ENCODE measurements at regions not wholly inside any gene's neighbourhood (a gene's known extent, or its start where the extent isn't known, plus 50 kb on each side); places are given as distances from the start of the nearest gene placed in this dataset.

DNA sequence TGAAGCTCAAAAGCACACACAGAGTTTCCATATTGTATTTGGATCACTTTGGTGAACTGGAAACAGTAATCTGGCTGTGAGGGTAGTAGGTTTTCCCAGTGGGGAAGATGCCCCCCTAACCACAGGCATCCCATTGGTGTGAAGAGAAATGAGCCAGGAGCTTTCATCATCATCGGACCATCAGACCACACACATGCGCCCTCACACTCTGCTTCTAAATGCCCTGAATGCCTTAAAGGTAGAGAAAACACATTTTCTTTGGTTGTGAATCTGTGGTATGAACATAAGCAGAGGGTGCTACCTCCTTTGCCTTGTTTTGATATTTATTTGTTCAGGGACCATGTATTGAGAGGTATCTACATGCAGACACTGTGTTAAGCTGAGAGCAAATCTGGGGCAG, 79.0 kb upstream of the DNAH14 start:
- no peak for DNase-seq

DNA sequence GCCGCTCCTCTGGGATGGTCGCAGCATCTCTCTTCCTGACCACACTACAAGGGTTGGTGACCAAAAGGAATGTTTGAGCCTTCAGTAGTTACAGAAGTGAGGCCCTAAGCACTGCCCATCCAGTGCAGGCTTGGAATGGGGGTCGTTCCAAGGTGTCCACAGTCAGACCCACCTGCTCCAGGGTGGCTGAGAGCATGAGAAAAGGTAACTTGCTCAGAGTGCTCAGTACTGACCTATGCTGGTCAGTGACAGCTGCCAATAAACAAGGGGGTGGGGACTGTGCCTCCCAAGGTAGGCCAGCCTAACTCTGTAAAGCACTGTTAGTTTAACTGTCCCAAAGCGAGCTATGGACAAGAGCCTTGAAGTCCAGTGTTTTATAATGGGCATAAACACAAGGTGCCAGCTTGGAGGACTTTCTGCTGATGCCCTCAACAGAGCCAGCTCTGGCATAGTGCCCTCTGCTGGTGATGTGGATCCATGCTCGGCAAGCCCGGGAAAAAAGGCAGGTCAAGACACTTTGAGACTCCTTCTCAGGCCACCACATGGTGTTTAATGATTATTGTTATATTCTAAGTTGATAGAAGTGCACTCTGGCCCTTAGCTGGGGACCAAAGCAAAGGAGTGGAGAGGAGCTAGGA, 78.1 kb upstream of the DNAH14 start:
- peak; percentile 10 for DNase-seq

DNA sequence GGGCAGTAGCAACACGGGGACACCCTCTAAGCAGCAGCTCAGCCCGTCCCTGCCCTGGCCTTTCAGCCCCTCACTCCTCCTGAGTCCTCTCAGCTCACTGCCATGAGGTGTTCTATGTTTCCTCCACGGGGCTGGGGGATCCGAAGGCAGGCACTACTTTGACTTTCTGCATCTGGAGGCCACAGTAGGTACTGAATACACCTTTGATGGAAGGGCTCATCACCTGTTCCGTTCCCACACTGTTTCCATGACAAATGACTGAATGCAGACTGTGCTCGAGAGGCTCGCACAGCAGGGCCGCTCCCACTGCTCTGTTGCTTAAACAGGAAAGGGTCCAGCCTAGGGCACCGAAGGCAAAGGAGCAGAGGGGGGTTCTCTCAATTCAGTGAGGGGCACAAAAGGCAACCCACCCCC, 77.6 kb upstream of the DNAH14 start:
- no peak for DNase-seq

DNA sequence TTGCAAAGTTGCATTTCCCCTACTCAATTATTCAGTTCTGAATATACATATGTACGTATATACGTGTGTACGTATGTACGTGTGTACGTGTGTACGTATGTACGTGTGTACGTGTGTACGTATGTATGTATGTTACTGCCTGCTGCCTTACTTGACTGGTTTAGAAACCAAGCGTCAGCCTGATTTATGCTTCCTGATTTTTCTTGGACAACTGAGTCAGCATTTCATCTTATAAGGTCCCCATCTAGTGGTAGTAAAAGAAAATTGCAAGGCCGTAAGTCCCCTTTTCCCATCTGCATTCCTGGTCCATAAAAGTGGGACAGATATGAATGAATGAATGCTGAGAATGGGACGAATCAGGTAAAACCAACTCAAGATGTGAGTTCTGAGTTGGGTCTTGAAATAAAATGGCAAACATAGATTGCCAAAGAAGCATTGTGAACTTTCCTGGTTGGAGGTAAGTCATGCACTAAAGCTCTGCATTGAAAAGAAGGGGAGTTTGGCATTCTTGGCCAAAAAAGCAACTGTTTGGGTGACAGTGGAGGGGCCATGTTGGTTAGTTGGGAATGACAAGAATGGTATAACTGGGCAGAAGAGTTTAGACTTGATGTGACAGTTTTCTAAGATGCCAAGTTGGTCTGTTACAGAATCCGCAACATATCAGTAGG, 76.4 kb upstream of the DNAH14 start:
- DNase-seq, result peak; percentile 34

DNA sequence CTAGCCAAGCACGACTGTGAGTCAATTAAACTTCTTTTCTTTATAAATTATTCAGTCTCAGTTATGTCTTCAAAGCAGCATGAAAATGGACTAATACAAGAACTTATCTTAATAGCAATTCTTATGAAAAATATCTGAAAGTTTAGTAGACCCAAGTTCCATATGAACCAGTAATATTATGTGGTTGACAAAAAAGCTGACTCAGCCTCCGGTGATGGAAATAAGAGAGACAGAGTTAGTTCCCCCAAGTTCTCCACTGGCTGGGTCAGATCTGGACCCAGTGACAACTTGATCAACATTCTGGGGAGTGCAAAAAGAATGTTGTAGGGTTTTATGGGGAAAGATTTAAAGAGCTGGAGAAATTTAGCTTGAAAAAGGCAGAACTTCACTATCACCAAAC, 72.5 kb upstream of the DNAH14 start:
- DNase-seq, result no peak

DNA sequence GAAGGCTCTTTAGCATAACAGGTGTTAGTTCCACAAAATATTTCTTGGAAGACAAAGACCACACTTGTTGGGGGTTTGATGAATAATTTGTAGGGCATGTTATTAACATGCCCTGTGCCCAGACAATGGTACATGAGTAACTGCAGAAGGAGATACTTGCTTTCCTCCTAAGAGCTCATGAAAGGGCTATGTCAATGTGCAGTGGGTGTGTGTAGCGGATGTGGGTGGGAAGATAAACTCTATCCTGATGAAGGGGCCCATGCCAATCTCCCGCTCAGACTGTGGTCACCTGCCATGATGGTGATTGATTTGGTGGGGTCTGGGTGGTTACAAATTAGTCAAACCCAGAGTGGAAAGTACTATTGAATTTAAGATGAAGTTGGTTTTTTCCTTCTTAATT, 69.8 kb upstream of the DNAH14 start:
- peak; percentile 9 for DNase-seq

DNA sequence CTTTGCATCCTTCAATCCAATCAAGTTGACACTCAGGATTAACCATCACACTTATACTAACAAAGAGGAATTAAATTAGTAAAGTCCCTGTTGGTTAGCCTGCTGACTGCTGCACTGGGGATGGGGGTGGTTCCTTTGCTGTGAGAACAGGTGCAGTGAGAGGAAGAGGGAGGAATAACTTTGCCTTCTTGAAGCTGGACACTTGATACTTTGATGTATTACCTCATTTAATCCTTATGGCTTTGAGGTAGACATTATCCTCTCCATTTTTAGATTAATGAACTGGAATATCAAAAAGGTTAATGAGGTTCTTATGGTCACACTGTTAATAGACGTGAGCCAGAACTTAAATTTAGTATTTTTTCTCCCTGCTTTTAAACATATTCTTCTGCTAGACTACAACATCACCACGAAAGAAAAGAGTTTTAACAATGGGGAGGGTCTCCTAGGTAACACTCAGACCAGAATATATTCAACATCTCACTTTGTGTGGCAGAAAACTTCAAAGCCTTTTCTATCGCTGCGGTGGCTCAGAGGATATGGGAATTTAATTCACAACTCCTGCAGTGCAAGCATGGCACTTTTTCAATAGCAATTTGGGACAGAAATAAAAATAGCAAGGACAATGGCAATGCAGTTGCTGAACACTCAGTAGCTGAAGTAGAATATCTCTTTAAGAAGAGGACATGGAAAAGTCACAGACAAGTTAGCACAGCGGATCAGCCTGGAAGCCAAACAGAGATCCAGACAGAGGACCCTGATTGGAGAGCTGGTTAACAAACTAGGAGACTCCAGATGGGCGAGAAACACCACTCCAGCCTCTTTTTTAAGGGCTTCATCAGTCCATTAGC, 68.8 kb upstream of the DNAH14 start:
- no peak for DNase-seq

DNA sequence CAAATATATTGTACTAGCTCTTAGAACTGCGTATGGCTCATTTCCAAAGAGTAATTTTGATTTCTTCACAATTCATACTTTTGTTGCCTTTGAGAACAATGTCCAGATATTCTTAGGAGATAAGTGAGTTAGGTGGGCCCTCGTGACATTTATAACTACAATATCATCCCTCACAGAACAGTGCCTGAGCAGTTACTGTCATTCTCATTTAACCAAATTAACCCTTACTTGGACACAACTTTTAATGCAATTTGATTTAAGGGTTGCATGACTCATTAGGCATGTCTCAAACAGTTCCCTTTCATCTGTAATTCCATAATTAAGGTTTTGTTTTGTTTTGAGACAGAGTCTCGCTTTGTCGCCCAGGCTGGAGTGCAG, 68.1 kb upstream of the DNAH14 start:
- no peak for DNase-seq

DNA sequence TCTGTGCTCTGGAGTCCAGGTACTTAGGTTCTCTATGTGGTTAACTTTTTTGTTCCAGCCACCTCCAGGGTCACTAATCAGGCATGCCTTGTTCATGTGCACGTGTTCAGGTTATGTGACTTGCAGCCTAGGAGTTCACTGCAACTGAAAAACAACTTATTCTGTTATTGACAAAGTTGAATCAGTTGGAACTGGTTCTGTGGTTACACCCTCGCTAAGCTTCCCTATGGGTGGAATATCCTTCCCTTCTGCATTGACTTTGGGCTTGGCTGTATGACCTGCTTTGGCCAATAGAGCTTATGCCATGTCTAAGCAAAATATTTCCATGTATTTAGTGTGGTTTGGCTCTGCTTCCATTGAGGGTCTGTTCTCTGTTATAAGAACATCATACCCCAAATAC, 66.0 kb upstream of the DNAH14 start:
- DNase-seq, result no peak

DNA sequence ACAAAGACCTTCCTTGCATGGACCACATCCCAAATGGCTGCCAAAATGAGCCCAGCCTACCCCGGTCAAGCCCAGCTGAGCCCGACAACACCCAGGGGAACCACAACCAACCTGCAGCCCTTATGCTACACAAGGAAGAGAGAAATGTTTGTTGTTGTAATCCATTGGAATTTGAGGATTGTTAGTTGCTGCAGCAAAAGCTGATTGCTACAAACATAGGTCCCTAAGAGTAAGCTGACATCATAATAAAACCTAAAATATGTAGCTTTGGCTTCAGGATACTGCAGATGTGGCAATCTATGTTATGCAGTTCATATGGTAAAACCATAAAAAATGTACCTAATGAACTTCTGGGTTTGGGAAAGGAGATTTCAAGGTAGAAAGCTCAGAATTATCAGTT, 65.5 kb upstream of the DNAH14 start:
- DNase-seq, result no peak

DNA sequence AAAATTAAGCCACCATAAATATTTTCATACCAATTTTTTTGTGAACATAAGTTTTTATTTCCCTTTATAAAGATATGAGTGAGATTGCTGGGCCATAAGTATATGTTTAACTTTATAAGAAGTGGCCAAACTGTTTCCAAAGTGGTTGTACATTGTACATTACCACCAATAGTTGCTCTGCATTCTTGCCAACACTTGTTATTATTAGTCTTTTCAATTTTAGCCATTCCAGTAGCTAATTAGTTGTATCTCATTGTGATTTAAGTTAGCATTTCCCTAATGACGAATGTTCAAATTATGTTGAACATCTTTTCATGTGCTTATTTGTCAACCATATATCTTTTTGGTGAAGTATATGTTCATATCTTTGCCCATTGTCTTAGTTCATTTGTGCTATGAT, 64.0 kb upstream of the DNAH14 start:
- no peak for DNase-seq

DNA sequence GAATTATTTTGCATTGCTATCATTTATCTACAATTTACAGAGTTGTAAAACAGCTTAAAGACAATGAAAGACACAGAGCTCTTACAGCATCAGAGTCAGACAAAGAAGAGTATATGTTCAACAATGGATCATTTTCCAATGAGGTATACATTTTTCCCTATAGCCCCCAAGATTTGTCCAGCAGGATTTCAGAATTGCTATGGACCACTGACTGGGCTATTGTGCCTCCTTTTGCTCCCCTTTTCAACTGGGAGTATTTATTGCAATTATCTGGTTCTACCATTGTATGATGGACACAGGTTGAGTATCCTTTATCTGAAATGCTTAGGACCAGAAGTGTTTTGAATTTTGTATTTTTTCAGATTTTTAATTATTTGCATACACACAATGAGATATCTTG, 62.5 kb upstream of the DNAH14 start:
- no peak for DNase-seq

DNA sequence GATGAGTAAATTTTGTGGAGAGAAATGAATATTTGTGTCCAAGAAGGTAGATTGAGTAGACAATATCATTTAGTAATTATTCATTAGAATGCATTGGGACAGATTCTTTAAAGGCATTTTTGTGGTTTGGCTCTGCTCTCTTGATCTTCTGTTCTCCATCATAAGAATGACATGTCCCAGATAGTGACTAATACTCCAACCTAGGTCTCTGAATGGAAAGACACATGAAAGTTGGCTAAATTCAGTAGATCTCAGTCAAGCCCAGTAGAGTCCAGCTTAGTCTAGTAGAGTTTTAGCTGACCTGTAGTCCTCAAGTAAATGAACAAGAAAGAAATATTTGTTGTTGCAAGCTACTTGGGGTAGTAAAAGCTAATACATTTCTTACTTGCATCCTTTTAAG, 61.8 kb upstream of the DNAH14 start:
- DNase-seq, result no peak

DNA sequence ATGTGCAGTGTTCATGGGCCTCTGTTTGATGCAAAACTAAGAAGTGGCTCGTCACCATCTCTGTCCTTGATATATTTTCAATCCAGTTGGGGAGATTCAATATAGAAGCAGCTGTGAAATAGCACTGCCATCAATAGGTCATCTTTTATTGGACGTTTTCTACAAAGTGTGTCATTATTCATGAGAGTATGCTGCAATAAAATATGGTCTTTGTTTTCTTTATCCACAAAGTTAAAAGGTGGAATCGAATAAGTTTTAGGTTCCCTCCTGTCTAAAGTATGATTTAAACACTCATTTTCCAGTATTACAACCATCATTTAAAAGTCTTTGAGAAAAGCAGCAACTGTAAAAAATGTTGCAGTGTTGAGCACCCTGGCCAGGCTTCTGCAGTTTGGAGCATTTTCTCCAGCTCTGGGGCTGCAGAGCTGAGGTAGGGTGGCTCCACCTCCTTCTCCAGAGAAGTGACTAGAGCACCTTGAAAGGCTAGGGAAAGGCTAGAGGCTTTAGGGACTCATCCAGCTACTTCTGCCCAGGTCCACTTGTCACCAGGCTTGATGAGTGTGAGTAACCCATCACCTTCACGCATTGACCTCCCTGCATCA, 56.5 kb upstream of the DNAH14 start:
- DNase-seq, result no peak

DNA sequence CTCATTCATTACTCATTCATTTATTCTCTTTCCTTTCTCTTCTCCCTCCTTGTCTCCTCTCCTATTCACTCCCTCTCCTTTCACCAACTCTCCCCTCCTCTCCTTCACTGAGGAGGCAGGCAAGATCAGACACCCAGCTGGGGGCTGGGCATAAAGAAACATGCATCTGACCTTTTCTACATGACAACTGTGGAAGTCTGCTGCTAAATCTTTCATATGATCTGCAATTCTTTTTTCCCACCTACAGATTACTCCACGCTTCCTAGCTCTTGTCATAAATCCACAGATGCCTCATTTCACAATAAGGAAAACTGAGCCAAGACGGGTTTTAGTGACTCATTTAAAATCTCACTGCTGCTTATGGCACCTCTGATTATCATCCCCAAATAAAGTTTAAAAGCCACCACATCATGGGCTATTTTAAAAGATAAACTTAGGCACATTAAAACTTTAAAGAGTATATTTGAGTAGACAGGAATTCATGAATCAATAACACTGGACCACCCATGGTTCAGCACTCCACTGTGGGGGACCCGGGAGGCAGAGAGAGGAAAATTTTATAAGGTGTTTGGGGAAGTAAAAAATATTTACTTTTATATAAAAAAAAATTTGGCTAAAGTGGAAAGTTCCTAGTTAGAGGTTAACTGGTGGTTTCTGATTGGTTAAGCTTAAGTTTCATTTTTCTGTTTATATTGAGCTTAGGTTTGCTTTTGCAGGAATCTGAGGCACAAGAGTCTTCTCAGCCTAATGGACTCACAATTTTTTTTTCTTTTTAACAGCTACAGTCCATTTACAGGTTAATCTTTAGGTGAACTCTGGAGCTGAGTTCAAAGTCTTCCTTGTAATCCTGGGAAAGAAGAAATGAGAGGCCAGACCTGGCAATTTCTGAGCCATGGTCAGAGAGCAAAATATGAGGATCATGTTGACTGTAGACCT, 55.8 kb upstream of the DNAH14 start:
- no peak for DNase-seq

DNA sequence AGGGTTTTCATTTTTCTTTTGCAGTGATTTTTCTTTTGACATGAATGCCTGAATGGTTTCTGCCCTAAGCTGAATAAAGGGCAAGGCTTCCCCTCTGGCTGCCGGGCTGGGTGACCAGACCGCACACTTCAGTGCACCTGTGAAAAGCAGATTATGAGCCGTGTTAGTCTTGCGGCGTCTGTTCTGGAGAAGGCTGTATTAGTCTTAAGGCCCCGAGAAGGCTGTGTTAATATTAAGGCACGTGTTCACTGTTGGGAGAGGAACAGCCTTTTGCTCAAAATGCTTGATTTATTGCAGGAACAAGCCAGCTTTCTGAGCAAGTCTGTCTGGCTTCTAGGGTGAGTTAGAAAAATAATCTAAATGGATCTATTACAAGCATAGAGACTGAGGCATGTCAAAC, 54.7 kb upstream of the DNAH14 start:
- DNase-seq, result no peak

DNA sequence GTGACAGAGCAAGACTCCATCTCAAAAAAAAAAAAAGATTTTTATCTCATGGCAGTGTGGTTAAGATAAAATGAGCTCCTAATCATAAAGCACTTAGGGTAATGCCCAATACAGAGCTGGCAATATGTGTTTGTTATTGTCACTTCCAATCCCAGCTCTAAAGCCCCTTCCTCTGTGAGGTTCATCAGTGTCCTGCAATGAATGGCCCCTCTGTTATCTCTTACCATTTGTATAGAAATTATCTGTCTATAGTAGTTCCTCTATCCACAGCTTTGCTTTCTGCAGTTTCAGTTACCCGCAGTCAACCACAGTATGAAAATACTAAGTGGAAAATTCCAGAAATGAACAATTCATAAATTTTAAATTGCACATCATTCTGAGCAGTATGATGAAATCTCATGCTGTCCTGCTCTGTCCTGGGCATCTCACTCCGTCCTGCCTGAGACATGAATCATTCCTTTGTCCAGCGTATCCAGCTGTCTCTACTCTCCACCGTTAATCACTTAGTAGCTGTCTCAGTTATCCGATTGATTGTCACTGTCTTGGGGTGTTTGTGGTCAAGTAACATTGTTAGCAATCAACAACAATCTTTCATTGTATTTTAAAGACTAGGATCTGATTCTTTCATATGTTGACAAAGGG, 50.2 kb upstream of the DNAH14 start:
- no peak for DNase-seq
